ENCODE measurements at regions not wholly inside any gene's neighbourhood (a gene's known extent, or its start where the extent isn't known, plus 50 kb on each side); places are given as distances from the start of the nearest gene placed in this dataset.
"Not testable (repeated sequence)": the region's sequence is repeated elsewhere in the genome, so short reads cannot be mapped to it uniquely, and the experiment has no call there.

DNA sequence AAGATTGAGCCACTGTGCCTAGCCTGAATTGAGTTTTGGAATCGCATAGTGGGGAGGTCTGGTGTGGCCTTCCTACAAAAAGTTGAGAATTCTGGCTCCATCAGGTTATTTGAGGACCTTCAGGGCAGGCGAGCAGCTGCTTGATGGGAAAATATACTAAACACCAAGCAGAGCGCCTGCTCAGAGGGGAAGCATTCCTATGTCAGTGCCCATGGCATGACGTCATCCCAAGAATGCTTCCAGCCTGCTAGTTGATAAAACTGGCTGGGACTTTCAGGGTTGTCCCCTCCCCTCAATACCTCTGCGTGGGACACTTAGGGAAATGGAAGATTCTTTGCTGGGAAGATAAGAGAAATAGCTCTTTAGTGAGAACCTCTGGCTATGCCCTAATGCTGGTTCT is 174.9 kb upstream of the NBPF12 start:
- TF ChIP-seq CTCF, POLR2A (IDR thresholded peaks at IDR 0.05): not testable (repeated sequence)

Measured in testis (tissue), 2 donors.